Upper lobe of right lung (tissue), 1 donor: ENCODE measurements at regions not wholly inside any gene's neighbourhood (a gene's known extent, or its start where the extent isn't known, plus 50 kb on each side); places are given as distances from the start of the nearest gene placed in this dataset.
"Not testable (repeated sequence)": the region's sequence is repeated elsewhere in the genome, so short reads cannot be mapped to it uniquely, and the experiment has no call there.

ENCODE experiments used
- ATAC-seq: fragments of 200-7000 bp; cut with Tn5 transposase; one replicate; pipeline ENCODE4 v1.9.1; 2020; ENCODE audit warnings: mild to moderate bottlenecking, moderate library complexity
- DNase-seq: peaks from one replicate; pipeline ENCODE4 v3.0.0-alpha.2; 2020
- H3K27ac ChIP-seq: fragments of 200-600 bp; one replicate; pipeline ENCODE4 v1.8.0; 2022
- H3K27me3 ChIP-seq: fragments of 200-600 bp; one replicate; pipeline ENCODE4 v1.8.0; 2022; ENCODE audit warnings: mild to moderate bottlenecking
- H3K36me3 ChIP-seq: fragments of 200-600 bp; one replicate; pipeline ENCODE4 v1.8.0; 2022
- H3K4me1 ChIP-seq: fragments of 200-600 bp; one replicate; pipeline ENCODE4 v1.8.0; 2022
- H3K4me3 ChIP-seq: fragments of 200-600 bp; one replicate; pipeline ENCODE4 v1.8.0; 2022; ENCODE audit warnings: mild to moderate bottlenecking
- H3K9me3 ChIP-seq: fragments of 200-600 bp; one replicate; pipeline ENCODE4 v1.8.0; 2022
- intact Hi-C: fragments of 100-400 bp; cut with DNase I; formaldehyde crosslinking; loops from one replicate; pipeline ENCODE4 v1.11.0; 2022
- TF ChIP-seq, protein P1 (sequence below): fragments of 200-600 bp; IDR thresholded peaks from one replicate; pipeline ENCODE4 v1.8.0; 2022; ENCODE audit warnings: antibody characterized with exemption
- donor health status: DM: no; HTN: yes; CAD: no; lungs with severe emphysema.

DNA sequence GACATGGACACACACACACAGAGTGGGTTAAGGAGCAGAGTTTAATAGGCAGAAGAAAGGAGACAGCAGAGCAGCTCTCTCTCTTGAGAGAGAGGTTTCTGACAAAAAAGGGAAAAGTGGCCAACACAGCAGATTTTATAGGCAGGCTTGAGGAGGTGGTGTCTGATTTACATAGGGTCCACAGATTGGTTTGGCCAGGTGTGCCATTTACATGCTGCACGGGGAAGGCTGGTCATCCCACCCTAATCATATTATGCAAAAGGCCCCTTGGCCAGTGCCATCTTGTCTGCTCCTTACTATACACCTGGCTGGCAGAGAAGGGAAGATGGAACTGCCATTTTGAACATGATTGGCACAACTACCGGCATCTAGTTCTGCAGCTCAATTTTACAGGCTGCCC lies 240.8 kb downstream of the NPR3 start:
- Histone ChIP-seq H3K4me3 (no peak overlapping the region), H3K27ac (no peak overlapping the region), H3K9me3 (no peaks in the 10 kb centered on the region), H3K36me3 (no peaks in the 10 kb centered on the region), H3K27me3 (no peaks in the 10 kb centered on the region), H3K4me1 (no peaks in the 10 kb centered on the region)
- DNase-seq (no peak), ATAC-seq (no peak)
- intact Hi-C loops = no loop called here
- TF ChIP-seq, protein P1, sequence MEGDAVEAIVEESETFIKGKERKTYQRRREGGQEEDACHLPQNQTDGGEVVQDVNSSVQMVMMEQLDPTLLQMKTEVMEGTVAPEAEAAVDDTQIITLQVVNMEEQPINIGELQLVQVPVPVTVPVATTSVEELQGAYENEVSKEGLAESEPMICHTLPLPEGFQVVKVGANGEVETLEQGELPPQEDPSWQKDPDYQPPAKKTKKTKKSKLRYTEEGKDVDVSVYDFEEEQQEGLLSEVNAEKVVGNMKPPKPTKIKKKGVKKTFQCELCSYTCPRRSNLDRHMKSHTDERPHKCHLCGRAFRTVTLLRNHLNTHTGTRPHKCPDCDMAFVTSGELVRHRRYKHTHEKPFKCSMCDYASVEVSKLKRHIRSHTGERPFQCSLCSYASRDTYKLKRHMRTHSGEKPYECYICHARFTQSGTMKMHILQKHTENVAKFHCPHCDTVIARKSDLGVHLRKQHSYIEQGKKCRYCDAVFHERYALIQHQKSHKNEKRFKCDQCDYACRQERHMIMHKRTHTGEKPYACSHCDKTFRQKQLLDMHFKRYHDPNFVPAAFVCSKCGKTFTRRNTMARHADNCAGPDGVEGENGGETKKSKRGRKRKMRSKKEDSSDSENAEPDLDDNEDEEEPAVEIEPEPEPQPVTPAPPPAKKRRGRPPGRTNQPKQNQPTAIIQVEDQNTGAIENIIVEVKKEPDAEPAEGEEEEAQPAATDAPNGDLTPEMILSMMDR = no peak

- H3K4me3 ChIP-seq, H3K27ac ChIP-seq, H3K9me3 ChIP-seq, intact Hi-C loops, DNase-seq, H3K36me3 ChIP-seq, H3K27me3 ChIP-seq, H3K4me1 ChIP-seq, ATAC-seq: not testable (repeated sequence)
Observed at GRCh38 chr5:32952421-32952820, 241.3 kb downstream of the NPR3 start.

GRCh38 chr5:32953694-32954093 lies 242.6 kb downstream of the NPR3 start:
- ATAC-seq = no peak
- H3K27ac ChIP-seq = no peak overlapping the region
- DNase-seq = no peak
- no peak overlapping the region for H3K4me3 ChIP-seq
- intact Hi-C loops = no loop called here
- no peaks in the 10 kb centered on the region for H3K27me3 ChIP-seq
- no peaks in the 10 kb centered on the region for H3K4me1 ChIP-seq
- no peaks in the 10 kb centered on the region for H3K9me3 ChIP-seq
- no peaks in the 10 kb centered on the region for H3K36me3 ChIP-seq
- TF ChIP-seq, protein P1 = no peak

GRCh38 chr5:32955814-32956213 lies 244.7 kb downstream of the NPR3 start:
- H3K27ac ChIP-seq = no peak overlapping the region
- intact Hi-C loops = no loop called here
- TF ChIP-seq, protein P1 = no peak
- no peaks in the 10 kb centered on the region for H3K27me3 ChIP-seq
- ATAC-seq (no peak), DNase-seq (no peak)
- H3K36me3 ChIP-seq = no peaks in the 10 kb centered on the region
- no peaks in the 10 kb centered on the region for H3K9me3 ChIP-seq
- H3K4me1 ChIP-seq = no peaks in the 10 kb centered on the region
- H3K4me3 ChIP-seq = no peak overlapping the region

- DNase-seq = no peak
- H3K27ac ChIP-seq = no peak overlapping the region
- H3K4me3 ChIP-seq = no peak overlapping the region
- no peaks in the 10 kb centered on the region for H3K36me3 ChIP-seq
- H3K4me1 ChIP-seq = no peaks in the 10 kb centered on the region
- intact Hi-C loops = no loop called here
- no peaks in the 10 kb centered on the region for H3K9me3 ChIP-seq
- TF ChIP-seq, protein P1 = no peak
- no peaks in the 10 kb centered on the region for H3K27me3 ChIP-seq
- no peak for ATAC-seq
Observed at GRCh38 chr5:32960340-32961058, 249.4 kb downstream of the NPR3 start.

- intact Hi-C loops = no loop called here
- no peaks in the 10 kb centered on the region for H3K4me1 ChIP-seq
- no peaks in the 10 kb centered on the region for H3K27me3 ChIP-seq
- no peak overlapping the region for H3K27ac ChIP-seq
- no peak for DNase-seq
- no peaks in the 10 kb centered on the region for H3K36me3 ChIP-seq
- no peaks in the 10 kb centered on the region for H3K9me3 ChIP-seq
- TF ChIP-seq, protein P1 = no peak
- no peak overlapping the region for H3K4me3 ChIP-seq
- no peak for ATAC-seq
Observed at GRCh38 chr5:32961059-32961415, 249.9 kb downstream of the NPR3 start.
